IPS DF 4.7 (cell line): ENCODE measurements at regions not wholly inside any gene's neighbourhood (a gene's known extent, or its start where the extent isn't known, plus 50 kb on each side); places are given as distances from the start of the nearest gene placed in this dataset.
"Not testable (repeated sequence)": the region's sequence is repeated elsewhere in the genome, so short reads cannot be mapped to it uniquely, and the experiment has no call there.

Source experiments
- DNase-seq: peaks from one replicate; pipeline ENCODE4 v3.0.0-alpha.2; 2013; ENCODE audit warnings: low spot score; ENCODE audit errors: extremely low read depth

- DNase-seq = not testable (repeated sequence)
Observed at GRCh38 chr6:168913231-168913865, 340.3 kb downstream of the THBS2 start.

- DNase-seq = no peak
Observed at GRCh38 chr6:168909288-168909687, 344.4 kb downstream of the THBS2 start.

- DNase-seq = no peak
Observed at GRCh38 chr6:168908887-168909286, 344.8 kb downstream of the THBS2 start.

- no peak for DNase-seq
Observed at GRCh38 chr6:168908166-168908565, 345.5 kb downstream of the THBS2 start.

GRCh38 chr6:168906391-168906790 is 347.3 kb downstream of the THBS2 start:
- DNase-seq = no peak

DNA sequence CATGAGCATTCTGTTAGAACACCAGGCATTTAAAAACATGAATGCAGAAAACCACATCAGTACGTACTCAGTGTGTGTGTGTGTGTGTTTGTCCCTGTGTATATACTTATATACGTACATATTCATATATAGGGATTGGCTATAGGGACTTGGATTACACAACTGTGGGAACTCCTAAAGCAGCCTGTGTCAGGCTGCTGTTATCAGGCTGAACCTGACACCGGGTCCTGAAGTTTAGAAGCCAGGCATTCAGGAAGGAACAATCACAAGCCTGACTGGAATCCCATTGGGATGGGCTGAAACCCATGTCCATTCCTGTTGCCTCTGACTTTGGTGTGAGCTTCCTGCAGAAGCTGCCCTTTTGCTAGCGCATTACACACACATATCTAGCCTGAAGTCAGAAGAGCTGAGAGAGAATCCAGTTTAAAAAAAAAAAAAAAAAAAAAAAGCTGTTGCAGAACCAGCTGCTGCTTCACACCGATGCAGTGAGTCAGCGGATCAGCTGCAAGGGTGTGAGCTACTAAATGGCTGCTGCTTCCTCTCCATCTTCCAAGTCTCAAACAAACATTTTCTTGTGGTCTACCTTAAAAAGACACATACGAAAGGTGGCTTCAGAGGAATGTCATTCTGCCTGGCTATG is 348.1 kb downstream of the THBS2 start:
- DNase-seq = no peak

DNA sequence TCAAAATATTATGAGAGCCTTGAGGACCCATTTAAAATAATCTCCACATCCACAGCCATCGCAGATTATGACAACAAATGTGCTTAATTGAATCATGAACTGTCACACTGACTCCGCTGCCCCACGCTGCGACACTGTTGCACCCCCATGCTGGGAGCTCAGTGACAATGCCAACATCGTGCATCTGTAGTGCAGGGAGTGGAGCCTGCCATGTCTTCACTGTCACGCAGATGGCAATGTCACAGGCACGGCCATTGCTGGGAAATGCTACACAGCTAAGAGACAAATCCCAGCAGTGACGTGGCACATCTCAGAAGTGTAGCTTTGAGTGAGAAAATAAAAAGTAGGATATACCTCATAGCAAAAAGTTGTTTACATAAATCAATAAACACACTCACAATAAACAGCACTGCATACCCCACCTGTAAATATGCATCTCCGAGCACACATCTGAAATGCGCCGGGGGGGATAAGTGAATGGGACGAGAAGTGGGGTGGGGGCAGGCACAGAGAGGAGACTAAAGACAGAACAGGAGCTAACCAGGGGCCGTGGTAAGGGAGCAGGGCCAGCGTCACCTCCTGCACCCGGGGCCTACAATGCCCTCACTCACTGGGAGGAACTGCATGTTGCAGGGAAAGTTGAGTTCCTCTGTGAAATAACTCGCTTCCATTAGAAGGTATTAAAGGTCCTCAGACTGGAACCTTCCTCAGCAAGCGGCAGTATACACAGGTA is 349.9 kb downstream of the THBS2 start:
- DNase-seq = no peak

DNA sequence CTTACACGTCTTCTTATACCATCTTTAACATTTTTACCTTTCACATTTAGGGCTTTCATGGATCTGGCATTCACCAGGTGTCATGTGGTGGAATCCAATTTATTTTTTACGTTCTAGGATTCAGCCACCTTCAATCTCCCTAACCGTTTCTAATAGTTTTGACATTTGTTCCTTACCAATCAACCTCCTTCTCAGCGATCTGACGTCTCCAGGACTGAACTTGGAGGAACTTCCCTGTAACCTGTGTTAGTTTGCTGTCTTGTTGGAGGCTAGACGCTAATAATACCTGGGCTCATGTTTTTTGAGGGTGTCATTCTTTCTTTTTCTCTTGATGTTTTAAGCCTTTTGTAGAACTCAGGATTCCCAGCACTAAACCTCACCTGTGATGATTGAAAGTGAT is 351.6 kb downstream of the THBS2 start:
- no peak for DNase-seq

DNA sequence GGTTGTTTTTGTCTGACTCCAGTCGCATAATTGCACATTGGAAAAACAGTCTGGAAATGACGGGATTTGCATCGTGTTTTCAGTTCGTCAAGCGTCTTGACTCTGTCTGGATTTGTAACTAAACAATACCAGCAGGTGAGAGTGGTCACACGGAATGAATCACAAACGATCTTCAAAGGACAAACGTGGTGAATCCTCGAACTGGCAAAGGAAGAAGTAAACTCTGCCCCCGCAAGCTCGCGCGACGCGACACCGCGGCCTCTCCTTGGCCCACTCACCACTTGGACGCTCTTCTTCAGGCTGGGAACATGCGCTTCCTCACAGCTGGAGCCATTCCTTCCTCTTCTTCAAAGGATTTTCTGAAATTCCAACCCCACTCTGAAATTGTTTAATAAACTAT is 352.6 kb downstream of the THBS2 start:
- DNase-seq = no peak

DNA sequence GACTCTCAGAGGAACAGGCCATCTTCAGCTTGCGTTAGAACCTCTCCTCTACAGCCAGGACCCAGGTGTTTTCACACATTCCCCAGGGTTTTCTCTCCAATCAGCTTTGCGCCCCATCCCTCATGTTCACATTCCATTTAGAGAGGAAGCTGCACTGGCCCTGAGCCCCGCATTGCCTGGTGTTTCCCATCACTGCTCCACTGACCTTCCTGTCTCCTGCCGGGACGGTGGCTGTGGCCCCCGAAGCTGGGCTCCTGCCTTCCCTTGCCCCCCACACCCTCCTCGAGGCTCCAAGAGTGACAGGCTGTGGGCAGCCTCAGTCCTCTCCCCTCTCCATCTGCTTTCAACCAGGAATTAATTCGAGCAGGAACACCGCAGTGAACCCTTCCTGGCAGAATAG is 357.3 kb downstream of the THBS2 start:
- DNase-seq = no peak

DNA sequence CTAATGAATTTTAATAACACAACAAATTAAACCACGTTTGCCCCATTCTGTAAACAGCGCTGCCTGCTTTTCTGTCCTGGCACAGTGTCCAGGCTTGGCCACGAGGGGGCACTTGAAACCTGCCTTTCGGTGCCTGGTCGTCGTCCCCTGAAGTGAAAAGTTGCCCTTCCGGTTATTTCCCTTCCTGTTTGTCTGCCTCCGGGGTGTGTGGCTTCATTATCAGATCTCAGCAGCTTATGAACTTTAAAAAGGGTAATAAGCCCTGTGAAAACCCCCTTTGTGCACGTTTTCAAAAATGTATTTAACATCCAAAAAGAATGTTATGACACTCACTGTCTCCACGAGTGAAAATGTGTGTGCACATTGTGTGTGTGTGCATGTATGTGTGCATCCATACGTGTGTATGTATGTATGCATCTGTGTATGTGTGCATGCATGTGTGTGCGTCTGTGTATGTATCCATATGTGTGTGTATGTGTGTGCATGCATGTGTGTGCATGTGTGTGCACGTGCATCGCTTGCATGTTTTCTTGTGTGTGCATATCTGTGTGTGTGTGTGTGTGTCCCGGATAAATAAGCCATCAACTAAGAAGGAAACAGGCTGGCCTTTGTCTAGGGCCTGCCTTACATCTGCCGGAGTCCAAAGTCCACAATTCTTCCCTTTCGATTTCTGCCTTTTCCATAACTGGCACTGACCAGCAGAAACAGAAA is 358.4 kb downstream of the THBS2 start:
- peak; percentile 44 for DNase-seq

DNA sequence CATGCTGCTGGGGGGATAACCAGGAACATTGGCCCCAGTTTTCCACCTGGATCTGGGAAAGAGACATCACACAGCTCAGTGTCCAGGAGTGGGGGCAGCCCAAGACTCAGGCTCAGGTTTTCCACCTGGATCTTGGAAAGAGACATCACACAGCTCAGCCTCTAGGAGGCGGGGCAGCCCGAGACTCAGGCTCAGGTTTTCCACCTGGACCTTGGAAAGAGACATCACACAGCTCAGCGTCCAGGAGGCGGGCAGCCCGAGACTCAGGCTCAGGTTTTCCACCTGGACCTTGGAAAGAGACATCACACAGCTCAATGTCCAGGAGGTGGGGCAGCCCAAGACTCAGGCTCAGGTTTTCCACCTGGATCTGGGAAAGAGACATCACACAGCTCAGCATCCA is 361.6 kb downstream of the THBS2 start:
- no peak for DNase-seq

DNA sequence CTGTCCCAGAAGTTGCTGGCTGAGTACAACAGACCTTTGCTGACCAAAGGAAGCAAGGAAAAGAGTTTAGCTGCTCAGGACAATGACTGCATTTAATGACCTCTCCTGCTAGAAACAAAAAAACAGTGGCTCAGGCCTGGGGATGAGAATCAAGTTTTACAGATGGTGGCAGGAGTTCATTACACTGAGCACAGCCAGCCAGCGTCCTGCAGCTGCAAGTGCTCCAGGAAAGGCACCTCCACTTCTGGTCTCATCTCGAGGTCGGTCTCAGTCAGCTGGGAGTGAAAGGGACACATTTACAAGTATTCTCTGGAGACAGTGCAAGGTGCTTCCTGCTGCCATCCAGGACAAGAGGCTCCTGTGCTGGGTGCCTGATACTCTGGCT is 362.7 kb downstream of the THBS2 start:
- DNase-seq = no peak

DNA sequence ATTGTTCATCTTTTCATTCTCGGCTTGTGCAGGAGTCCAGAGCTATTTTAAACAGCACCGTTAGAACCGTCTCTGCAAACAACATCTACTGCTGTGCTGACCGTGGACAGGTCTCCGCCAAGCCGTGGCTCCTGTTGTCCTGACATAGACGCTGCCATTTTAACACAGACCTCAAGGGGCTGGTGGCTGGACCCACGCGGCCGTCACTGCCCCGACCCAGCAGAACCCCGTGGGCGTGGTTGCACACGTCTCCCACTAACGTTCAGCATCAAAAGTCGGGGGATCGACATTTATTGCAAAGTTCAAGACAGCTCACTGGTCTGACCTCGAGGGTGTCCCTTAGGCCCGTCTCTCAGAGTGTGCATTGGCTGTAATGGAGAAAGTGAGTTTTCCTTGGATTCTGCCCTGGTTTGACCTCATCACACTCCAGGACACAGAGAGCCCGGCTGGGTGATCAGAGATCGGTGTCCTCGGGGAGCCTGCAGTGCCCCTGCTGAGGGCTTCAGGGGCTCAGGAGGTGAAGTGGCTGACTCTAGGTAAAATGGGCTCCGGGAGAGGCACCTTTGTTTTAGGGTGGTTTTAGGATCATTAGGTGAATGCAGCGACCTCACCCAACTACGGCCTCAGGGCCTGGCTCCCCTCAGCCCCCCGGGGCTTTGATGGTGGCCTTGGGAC is 363.2 kb downstream of the THBS2 start:
- no peak for DNase-seq

- DNase-seq = no peak
Observed at GRCh38 chr6:168888786-168889345, 364.8 kb downstream of the THBS2 start.

DNA sequence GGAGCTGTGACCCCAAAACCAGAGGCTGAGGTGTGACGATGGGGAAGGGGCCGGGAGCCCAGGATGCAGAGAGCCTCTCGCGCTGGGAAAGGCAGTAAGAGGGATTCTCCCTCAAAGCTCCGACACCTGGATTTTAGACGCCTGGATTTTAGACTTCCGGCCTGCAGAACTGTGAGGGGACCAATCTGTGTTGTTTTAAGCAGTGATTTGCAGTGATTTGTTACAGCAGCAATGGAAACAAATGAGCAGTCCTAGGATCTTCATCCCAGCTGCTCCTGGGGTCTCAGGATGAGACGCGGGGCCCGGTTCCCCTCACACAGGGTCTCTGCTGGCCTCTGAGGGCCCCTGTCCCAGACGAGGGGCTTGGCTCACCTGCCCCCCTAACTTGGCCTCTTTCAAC is 365.5 kb downstream of the THBS2 start:
- DNase-seq = no peak

DNA sequence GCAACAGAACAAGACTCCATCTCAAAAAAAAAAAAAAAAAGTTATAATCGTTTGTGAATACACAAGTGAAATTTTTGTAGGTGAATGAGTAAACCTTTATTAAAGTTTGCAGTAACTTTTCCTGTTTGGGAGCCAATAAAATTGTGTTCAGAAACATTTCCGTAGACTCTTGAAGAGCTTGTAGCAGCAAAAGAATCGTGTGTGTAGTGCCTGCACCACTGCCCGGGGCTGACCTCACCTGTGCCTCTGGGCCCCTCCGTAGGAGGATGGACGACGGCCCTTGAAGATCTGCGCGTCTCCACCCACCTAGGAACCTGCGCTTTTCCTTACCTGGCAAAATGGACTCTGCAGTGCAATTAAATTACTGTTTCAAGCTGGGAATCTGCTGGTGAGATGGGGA is 366.0 kb downstream of the THBS2 start:
- no peak for DNase-seq

DNA sequence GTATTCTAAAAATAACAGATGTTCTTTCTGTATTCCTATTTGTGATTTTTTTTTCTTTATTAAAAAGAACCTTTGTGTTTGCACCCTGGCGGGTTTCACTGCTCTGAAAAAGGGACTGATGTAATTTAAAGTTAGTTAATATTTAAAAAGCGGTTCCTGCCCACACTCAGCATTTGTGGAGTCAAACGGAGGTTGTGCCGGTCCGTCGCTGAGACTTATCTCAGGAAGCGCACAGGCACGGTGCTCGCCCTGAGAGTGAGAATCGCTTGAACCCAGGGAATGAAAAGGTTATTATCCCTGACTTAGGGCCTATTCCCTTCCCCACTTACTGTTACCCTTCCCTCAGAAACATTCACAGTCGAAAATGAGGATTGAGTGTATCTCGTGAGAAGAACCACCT is 366.7 kb downstream of the THBS2 start:
- no peak for DNase-seq

- DNase-seq = no peak
Observed at GRCh38 chr6:168885751-168886742, 367.6 kb downstream of the THBS2 start.

- DNase-seq = no peak
Observed at GRCh38 chr6:168885196-168885595, 368.4 kb downstream of the THBS2 start.
